ENCODE measurements at regions not wholly inside any gene's neighbourhood (a gene's known extent, or its start where the extent isn't known, plus 50 kb on each side); places are given as distances from the start of the nearest gene placed in this dataset.

DNA sequence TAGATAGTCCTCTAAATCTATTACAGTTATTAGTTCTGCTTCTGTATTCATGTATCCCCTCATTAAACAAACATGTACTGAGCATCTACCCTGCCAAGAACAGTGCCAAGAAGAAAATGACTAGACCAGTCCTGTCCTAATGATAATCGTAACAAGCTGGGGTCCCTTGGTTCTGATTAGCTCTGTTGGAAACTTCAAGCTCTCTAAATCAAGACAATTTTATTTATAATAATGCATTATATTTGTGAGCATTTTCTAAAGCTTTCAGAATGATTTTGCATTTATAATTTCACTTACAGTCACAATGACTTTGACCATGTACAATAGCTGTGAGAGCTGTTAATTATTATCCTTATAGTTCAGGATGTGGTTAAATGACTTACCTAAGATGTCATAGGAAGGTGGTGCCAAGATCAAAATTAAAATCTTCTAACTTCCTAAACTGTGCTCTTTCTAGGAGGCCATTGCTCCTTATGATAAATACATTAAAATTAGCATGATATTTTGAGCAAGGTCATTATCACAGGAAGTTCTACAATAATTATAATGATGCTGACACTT lies 336.5 kb upstream of the SLC39A10 start:
- TF ChIP-seq, protein P1, sequence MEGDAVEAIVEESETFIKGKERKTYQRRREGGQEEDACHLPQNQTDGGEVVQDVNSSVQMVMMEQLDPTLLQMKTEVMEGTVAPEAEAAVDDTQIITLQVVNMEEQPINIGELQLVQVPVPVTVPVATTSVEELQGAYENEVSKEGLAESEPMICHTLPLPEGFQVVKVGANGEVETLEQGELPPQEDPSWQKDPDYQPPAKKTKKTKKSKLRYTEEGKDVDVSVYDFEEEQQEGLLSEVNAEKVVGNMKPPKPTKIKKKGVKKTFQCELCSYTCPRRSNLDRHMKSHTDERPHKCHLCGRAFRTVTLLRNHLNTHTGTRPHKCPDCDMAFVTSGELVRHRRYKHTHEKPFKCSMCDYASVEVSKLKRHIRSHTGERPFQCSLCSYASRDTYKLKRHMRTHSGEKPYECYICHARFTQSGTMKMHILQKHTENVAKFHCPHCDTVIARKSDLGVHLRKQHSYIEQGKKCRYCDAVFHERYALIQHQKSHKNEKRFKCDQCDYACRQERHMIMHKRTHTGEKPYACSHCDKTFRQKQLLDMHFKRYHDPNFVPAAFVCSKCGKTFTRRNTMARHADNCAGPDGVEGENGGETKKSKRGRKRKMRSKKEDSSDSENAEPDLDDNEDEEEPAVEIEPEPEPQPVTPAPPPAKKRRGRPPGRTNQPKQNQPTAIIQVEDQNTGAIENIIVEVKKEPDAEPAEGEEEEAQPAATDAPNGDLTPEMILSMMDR (IDR thresholded peaks at IDR 0.05; ENCODE audit: low read depth, low read length) = no peak
- TF ChIP-seq EZH2phosphoT487 (IDR thresholded peaks at IDR 0.05; ENCODE audit: low read depth) = no peak
